ENCODE measurements at regions not wholly inside any gene's neighbourhood (a gene's known extent, or its start where the extent isn't known, plus 50 kb on each side); places are given as distances from the start of the nearest gene placed in this dataset.
A peak's percentile ranks its signal among the peaks of the same experiment; 100 is the strongest.

DNA sequence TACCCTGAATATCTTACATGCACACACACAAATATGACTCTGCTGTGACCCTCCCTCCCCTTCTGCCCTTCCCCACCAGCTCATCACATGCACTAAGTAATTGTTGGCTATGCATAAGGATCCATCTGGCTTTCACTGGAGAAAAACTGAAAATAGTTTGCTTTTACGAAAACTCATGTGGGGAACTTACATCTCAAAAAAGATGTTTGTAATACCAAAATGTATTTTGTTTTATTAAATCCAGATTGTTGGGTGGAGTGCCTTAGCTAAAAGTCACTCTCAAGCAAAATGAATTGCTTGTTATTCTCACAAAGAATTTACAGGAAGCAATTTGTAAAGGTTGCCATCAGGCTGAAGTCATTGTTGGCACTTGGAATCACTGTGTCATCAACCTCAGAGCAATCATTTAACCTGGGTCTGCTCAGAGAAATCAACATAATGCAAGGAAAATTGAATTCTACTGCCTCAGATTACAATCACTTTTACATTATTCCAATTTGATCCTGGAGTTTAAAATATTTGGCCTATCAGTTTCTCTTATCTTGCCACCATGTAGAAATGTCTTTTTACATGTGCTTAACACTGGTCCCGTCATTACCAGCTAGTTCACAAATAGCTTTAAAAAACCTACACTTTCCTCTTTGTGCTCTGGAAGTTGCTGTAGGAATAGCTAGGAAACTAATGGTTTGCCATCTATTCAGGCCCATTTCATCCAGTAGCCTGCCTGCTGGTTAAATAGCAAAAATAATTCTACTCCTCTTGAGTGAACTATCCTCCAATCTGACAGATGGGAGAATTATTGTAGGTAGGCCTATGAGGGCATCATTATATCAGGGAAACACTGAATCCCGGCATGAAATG, 90.3 kb upstream of the TMEM17 start:
- no peak for DNase-seq (ENCODE audit: extremely low read depth, low read depth)

DNA sequence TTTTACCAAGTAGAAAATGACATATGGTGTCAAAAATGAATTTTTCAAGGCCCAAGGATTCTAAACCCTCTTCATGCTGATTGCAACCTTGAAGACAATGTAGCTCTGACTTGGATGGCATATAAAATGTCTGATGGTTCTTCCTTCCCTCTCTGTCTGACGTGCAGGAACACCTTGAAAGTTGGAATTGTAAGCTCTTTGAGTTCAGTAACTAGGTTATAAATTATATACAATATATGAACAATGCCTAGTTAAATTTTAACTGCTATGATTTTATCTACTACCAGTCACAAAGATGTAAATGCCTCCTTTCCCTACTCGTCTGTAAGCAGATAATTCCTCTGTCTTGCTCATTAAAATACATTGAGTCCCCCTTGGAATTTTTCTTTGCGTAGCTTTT, 89.5 kb upstream of the TMEM17 start:
- DNase-seq (ENCODE audit: extremely low read depth, low read depth) = no peak

DNA sequence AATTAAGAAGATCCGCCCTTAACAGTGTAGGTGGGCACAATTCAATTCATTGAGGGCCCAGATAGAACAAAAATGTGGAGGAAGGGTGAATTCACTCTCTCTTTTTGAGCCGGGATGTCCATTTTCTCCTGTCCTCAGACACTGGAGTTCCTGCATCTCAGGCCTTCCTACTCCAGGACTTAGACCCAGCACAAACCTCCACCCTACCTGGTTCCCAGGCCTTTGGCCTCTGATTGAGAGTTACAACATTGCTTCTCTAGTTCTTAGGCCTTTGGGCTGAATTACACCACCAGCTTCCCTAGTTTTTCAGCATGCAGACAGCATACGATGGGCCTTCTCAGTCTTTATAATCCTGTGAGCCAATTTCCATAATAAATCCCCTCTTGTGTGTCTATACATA, 87.8 kb upstream of the TMEM17 start:
- no peak for DNase-seq (ENCODE audit: extremely low read depth, low read depth)

DNA sequence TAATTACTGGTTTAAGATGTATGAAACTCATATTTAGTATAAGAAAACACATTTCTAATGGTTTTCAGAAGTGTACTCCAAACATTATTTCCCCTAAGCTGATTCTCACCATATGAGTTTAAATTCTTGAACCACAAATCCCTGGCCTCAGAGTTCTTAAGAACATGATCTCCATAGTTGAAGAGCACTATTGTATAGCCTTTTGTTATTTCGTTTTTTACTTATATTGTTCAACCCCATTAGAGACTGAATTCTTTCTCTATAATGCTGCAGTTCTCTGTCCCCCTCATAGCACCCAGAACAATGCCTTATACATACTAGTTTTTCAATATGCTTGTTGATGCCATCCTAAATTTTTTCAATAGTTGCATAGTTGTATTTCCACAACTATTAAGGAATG, 85.5 kb upstream of the TMEM17 start:
- DNase-seq (ENCODE audit: extremely low read depth, low read depth) = no peak

DNA sequence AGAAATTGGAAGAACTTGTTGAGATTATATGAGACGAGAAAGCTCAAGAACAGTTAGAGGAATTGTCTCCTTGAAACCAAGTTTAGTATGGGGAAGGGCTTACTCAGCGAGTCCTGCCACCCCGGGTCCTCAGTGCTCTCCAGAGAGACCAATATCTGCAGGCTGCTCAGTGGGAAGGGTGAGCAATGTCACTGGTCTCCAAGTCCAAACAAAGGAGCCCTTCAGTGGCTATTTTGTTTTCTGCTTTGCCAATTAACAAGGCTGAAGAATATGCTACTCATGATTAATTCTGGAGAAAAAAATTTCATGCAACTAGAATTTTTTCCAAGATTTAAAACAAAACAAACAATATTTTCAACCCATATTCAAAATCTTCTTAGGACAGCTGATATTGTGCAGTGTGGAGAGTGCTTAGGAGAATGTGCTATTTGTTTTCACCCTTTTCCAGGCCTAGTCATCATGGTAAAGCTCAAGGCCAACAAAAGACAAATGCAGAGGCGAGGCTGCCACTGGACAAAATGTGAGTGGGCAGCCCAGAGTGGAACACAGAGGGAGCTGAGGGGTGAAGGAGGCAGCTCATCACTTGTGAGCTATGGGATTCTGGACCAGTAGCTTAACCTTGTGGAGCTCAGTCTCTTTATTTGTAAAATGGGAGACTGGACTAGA, 83.8 kb upstream of the TMEM17 start:
- no peak for DNase-seq (ENCODE audit: extremely low read depth, low read depth)

DNA sequence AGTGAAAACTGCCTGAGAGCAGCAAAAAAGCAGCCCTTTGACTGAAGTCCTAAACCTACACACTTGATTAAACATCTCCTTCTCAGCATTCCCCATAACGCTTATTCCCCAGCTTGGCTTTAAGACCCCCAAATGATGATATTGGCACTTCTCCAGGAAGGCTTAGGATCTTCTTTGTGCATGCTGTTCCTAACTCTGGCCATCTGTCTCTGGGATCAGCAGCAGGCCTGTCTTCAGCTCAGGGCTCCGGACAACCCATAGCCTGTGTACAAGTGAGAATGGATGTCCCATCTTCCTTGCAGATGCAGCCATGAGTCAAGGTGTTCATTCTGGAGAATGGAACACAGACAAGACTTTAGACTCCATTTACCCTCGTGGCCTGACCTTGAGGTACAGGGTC, 81.6 kb upstream of the TMEM17 start:
- DNase-seq (ENCODE audit: extremely low read depth, low read depth) = no peak

DNA sequence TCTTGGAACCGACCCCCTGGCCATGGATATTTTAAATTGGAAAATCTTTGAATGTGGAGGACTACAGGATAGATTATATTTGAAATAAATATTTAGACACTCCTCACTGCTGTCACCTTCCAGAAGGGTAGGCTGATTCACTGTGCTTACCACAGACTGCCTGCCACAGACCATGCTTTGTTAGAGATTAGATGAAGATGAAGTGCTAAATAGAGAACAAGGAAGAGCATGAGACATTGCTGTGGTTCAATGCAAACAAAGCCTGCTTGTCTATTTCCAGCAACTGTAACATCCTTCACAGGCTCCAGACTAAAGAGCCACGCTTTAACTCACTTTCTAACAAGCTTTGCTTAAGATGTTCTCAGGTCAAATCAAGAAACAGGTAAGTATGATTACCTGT, 81.0 kb upstream of the TMEM17 start:
- no peak for DNase-seq (ENCODE audit: extremely low read depth, low read depth)

DNA sequence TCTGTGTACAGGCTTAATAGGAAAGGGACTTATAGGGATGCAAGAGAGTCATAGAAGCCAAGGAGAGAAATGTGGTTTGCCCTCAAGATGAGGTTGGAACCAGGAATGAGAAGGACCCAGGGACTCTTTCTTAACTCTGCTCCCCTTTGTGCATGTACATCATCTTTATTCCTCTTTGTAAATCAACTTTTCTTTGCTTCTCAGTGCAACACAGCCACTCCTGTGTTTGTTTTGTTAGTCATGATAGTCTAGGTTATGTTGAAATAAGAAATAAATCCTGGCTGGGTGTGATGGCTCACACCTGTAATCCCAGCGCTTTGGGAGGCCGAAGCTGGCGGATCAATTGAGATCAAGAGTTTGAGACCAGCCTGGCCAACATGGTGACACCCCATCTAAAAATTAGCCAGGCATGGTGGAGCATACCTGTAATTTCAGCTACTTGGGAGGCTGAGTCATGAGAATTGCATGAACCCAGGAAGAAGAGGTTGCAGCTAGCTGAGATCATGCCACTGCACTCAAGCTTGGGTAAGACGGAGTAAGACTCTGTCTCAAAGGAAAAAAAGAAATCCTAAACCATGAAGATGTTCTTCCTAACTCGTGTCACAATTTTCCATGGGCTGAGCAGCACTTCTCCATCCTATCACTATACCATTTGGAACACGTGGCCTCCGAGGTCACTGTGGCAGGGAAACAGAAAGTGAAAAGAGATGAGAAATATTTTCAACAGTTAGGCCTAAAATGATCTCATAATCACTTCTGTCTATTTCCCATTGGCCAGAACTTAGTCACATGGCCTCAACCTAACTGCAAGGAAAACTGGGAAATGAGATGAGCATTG, 73.0 kb upstream of the TMEM17 start:
- DNase-seq (ENCODE audit: extremely low read depth, low read depth) = peak; percentile 30

DNA sequence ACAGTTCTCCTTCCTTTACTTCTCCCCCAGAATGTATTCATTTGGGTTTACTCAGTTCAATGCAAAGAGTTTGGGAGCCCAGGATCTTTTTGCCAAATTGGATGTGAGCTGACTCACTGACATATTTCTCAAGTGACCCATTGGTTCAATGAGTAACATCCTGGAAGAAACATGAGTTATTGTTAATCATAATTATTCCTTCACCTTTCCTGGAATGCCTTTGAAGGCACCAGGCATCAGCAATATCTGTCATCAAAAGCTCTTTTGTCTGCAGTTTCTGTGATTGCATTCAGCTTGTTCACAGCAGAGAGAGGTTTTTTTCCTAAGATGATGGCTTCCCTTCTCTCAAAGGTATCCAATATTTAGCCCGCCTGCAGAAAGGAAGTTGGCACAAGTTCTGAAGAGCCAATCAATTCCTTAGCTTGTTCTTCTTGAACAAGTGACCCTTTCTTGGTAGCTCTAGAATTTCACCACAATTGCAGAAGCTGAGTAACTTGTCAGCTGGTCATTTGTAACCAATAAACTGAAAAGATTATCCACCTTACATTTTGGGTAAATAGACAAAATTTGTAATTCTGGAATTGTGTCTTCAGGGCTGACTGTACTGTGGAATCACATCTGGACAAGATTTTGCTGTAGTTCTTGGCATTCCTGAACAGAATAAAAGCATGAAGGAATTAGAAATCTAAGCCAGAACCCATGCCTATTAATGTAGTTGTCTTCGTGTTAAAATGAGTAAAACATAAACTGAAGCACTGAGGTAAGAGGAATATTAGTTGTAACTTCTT, 72.2 kb upstream of the TMEM17 start:
- peak; percentile 46 for DNase-seq (ENCODE audit: extremely low read depth, low read depth)

DNA sequence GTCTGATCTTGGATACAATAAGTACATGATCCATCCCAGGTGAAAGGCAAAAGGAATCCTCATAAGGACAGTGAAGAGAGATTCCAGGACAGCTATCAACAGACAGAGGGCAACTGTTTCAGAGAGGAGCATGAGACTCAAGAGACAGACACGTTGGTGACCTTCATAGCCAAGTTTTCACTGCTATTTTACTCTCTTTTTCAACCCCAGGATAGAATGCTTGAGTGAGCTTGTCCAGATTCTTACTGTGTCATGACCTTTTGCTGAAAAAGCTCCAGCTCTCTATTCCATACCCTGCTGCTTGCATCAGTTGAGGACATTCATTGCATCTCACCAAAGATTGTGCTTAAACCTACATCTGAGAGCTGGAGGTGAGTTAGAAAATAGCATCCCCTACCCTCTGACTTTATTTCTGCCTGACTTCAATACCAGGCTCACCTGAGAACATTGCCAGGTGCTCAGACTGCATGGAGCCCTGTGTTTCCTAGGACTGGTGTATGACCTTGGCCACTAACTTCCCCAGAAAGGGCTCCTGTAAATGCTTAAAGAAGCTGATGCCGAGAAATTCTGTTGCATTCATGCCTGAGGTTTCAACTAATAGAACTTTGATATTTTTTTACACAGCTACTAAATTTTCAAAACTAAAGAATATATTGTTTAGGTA, 70.4 kb upstream of the TMEM17 start:
- DNase-seq (ENCODE audit: extremely low read depth, low read depth) = no peak

DNA sequence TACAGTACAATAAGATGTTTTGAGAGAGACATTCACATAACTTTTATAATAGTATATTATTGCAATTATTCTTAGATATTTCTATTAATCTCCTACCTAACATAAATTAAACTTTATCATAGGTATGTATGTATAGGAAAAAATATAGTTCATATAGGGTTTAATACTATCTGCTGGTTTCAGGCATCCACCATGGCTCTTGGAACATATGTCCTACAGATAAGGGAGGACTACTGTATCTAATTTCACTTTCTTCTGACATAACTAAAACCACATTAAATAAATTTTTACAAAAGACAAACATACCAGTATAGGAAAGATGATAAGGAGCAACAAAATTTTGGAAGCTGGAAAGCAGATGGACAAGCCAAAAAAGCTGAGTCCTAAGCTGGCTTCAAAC, 67.9 kb upstream of the TMEM17 start:
- DNase-seq (ENCODE audit: extremely low read depth, low read depth) = no peak

DNA sequence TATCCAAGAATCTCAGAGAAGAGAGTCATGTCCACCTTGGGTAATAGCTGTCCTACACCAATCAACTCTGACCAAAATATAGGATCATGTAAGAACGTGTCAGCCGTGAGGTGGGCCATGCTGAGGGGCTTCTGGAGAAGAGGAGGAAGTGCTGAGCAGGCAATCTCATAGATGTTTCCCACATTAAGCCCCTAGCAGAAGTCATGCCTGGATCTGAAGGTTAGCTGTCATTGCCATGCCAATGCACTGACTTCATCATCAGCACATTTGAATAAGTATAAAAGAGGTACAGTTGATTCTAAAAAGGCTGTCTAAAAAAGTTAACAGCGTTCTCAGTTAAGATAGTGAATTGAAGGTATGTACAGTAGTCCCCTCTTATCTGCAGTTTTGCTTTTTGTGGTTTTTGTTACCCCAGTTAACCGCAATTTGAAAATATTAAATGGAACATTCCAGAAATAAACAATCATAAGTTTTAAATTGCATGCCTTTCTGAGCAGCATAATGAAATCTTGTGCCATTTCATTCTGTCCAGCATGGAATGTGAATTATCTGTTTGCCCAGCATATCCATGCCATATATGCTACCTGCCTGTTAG, 67.2 kb upstream of the TMEM17 start:
- no peak for DNase-seq (ENCODE audit: extremely low read depth, low read depth)

DNA sequence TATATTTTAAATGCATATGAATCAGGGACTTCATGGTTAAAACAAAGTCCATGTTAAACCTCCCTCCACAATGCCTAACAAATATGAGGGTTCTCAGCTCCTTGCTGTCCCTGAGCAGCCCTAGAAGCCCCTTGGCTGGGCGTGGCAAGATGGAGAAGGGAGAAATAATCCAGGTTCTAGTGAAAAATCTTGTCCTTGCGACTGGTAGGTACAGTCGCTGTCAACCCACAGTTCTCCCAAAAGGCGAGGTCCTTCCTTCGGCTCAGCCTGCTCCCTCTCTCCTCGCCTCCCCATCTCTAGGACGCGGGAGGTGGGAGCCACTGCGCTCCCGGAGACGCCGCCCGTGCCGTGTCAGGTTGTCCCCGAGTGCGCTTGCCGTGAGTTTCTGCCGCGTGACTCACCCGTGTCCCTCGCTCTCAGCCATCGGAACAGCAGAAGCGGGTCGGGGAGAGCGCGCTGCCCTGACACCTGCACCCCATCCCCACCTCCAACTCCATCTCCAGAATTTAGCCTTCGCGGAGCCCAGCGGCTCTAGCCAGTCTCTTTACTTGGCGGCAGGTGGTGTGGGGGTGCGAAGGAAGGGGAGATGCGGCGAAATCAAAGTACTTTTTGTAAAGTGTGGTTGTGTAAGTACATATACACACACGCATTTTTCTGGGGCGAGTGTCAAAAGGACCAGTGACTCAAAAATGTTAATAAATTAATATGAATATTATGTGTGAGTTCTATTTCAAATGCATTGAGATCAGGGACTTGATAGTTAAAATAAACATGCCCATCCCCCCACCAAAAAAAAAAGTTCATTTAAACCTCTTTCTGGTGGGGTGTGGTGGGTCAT, 65.1 kb upstream of the TMEM17 start:
- no peak for DNase-seq (ENCODE audit: extremely low read depth, low read depth)

DNA sequence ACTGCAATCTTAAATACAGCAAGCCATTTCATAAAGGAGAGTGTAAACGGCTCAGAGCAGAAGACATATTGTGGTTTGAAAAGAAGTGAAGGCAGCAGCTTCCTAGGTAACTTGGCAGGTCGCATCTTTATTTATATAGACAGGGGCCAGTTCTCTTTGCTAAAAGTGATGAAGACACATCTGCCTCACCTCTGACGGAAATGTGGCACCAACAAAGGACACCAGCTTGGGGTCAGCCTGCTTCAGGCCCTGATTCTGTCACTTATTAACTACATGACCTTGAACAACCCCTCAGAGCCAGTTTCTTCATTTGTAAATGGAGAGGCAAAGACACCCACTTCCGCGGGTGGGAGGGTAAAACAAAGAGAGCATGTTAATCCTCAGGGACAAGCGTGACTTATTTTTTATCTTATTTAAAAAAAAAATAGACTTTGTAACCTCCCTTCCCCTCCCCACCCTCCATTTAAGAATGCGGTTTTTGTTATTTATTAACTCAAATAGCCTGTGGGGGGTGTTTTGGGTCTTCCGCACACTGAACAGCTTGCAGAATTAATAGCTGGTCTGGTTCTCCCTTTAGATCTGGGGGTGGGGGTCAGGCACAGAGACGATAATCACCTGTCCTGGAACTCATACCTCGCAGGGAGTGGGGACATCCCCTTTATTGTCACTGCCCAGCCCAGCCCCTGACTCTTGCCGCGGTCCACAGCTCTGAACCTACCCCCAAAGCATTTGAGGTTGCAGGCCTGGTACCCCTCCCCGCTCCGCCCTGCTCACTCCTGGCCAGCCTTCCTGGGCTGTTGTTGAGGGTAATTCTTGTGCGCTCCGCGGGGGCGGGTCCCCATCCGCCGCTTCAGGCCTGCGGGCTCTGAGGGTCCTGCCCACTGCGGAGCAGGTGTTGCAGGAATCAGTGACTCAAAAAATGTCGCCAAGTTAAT, 64.2 kb upstream of the TMEM17 start:
- DNase-seq (ENCODE audit: extremely low read depth, low read depth) = no peak

DNA sequence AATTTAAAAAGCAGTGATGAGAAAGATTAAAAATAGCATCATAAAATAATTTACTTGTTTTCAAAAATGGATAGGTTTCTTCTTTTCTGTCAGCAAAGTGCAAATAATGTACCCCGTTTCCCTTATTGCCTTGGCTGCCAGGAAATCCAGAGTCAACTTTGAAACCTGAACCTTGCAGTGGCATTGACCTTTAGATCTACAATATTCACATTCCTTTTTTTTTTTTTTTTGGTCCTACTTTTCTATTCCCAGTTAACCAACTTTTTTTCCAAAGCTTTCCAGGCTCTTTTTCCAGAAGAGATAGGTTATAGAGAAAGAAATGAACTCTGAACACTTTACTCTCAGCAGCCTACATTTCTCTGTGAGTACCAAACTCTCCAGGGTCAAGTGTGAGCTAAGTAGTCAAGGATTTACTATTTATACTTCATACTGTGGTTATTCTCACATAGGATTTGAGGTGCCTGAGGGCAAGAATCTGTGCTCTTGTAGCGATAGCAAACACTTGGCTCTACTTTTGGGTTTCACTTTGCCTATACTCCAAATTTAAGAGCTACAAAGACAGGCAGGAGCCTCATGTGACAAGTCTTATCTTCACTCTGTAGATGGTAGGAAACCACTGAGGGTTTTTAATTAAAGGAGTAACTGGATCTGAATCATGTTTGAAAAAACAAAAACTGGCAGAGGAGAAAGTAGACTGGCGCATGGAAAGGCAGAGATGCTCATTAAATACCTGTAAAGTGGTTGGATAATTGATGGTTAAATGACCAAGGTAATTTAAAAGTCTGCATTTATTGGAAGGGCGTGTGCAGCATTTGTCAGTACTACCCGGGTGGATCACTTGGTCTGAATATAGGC, 63.2 kb upstream of the TMEM17 start:
- DNase-seq (ENCODE audit: extremely low read depth, low read depth) = no peak

DNA sequence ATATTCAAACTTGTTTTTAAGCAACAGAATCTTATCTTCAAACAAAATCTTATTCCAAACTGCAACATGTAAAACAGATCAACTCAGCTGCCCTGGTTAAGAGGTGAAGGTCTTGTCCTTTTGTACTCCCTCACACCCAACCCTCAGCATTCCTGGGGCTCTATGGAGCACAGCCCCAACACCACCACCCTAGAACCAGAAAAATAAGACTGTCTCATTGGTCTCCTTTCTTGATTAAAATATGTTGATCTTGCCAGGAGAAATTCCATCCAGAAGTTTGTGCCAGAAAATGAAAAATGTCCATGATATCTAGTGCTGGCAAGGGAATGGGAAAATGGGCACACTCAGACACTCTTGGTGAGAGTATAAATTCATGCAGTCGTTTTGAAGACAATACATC, 62.1 kb upstream of the TMEM17 start:
- no peak for DNase-seq (ENCODE audit: extremely low read depth, low read depth)

DNA sequence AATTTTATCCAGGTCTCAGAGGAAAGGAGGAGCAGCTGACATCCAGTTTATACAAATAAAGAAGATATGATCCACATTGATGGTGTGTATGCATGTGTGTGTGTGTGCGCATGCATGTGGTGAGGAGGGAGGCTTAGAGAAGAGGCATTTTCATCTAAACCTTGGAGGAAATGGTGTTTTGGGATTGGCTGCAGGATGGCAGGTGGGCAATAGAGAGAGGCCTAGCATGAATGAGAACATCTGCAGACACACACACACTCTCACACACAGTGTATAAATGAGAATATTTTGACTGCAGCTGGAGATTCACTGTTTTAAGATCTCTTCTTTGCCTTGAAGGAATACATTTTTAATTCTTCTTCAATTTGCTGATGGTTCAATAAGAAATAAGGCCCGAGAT, 61.7 kb upstream of the TMEM17 start:
- no peak for DNase-seq (ENCODE audit: extremely low read depth, low read depth)

Data from NCI-H460 (cell line).